ENCODE measurements at regions not wholly inside any gene's neighbourhood (a gene's known extent, or its start where the extent isn't known, plus 50 kb on each side); places are given as distances from the start of the nearest gene placed in this dataset.
"Not testable (repeated sequence)": the region's sequence is repeated elsewhere in the genome, so short reads cannot be mapped to it uniquely, and the experiment has no call there.

DNA sequence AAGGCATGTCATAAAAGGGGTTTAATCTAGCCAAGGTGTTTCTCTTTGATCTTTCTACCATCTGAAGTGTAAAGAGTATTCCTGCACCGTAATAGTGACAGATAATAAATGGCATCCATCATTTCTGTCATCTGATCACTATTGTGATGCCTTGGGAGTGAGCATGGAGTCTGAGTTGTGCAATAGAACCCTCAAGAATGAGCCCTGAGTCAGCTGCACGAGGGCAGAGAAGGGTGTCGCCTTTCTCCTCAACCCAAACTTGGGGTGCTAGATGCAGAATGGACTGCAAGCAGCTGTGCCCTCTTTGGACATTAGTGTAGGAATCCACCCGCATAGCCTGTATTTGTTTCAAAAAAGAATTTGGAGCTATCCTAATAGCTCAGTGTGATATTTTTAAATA is 115.2 kb downstream of the ZNF37A start:
- no peak for DNase-seq (ENCODE audit: low spot score)

GRCh38 chr10:38209748-38210147 is 115.6 kb downstream of the ZNF37A start:
- DNase-seq (ENCODE audit: low spot score), result not testable (repeated sequence)

- DNase-seq (ENCODE audit: low spot score), result no peak
Measured at GRCh38 chr10:38212460-38212859, 118.3 kb downstream of the ZNF37A start.

- DNase-seq (ENCODE audit: low spot score), result no peak
Measured at GRCh38 chr10:38226385-38226784, 132.2 kb downstream of the ZNF37A start.

- no peak for DNase-seq (ENCODE audit: low spot score)
Measured at GRCh38 chr10:38228394-38228793, 134.3 kb downstream of the ZNF37A start.

- DNase-seq (ENCODE audit: low spot score), result not testable (repeated sequence)
Measured at GRCh38 chr10:38238479-38238878, 144.3 kb downstream of the ZNF37A start.

DNA sequence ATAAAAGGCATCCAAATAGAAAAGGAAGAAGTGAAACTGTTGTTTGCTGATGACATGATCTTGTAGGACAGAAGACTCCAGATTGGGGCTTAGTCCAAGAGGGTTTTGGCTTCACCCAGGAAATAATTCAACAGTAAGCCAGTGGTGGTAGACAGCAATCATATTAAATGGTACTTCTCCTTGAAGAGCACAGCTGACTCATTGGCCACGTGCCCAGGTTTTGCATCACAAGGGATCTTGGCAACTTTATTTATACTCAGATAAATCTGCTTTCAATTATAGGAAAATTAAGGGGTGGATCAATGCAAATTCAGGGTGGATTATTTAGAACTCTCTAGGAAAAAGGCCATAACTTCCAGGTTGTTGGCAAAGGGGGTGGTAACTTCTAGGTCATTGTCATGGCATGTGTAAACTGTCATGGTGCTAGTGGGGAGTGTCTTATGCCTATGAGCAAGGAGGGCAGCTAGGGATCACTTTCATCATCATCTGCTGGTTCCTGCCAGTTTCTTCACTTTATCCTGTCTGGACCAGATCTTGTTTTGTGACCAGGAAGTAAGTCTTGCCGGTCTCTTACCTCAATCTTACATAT is 148.0 kb downstream of the ZNF37A start:
- DNase-seq (ENCODE audit: low spot score), result not testable (repeated sequence)

DNA sequence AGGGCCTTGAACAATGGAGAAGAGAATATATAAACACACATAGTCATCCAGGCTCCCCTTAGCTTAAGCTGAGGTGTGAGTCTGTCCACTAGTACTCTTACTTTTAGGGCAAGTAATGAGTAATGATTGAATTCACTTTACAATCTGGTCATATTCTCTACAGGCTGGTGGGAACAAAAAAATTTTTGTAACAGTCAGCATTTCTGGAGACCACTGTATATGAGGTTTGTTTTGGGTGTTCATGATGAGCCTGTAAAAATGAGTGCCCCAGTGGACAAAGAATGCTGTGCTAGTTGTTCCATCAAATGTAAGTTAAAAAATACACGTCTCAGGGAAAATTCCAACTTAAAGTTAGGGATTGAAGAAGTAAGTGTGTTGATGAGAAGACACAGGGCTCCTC is 154.0 kb downstream of the ZNF37A start:
- not testable (repeated sequence) for DNase-seq (ENCODE audit: low spot score)

DNA sequence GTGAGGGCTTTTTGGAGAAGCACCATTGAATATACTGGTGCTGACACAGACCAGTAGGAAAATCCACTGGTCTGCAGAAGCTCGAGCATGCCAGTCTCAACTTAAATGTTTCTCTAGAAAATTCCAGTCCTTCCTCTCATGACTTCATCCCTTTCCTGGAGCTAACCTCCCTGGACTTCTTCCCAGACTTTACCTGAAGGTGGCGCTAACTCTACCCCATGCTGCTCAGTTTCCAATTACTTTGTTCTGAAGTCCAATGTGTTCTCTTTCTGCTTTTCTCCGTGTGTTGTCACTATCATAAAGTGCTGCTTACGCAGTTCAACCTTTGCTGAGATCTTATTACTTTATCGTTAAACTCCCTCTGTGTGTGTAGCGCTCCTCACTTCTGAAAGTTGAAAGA is 158.4 kb downstream of the ZNF37A start:
- not testable (repeated sequence) for DNase-seq (ENCODE audit: low spot score)

- not testable (repeated sequence) for DNase-seq (ENCODE audit: low spot score)
Measured at GRCh38 chr10:38267555-38267954, 173.4 kb downstream of the ZNF37A start.

DNA sequence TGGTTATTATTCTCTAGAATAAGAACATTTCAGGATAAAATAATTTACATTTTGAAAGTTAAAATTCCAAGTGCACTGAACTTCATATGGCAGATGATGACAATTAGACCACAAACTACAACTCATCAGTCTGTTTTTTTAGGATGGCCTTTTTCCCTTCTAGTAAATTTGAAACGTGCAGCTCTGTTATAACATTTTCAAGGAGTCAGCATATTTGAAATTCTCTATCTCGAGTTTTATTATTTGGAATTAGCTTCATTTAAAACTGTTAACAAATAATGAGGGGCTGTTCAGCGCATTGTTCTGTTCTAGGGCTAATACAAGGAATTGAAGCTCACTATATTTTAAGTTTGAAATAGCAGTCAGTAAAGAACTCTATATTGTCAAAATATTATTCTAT is 176.9 kb downstream of the ZNF37A start:
- not testable (repeated sequence) for DNase-seq (ENCODE audit: low spot score)

DNA sequence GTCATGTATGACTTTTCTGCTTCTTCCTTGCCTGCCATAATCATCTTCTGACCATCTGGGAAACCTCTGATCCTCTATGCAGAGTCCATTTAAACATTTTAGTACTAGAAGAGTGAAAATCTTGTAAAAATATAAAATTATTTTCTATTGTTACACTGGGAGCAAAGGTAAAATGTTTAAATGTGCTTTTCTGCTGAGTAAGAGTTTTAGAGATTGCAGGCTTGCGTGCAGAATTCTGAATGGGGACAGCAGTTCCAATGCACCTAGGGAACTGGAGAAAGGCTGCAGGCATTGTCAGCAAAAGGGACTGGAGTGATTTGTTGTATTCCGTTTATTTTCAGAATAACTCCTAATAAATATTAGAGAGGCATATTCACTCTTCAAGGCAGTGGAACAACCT is 180.7 kb downstream of the ZNF37A start:
- DNase-seq (ENCODE audit: low spot score), result not testable (repeated sequence)

- DNase-seq (ENCODE audit: low spot score), result not testable (repeated sequence)
Measured at GRCh38 chr10:38292560-38292959, 198.4 kb downstream of the ZNF37A start.

GRCh38 chr10:38310111-38310510 is 216.0 kb downstream of the ZNF37A start:
- not testable (repeated sequence) for DNase-seq (ENCODE audit: low spot score)

DNA sequence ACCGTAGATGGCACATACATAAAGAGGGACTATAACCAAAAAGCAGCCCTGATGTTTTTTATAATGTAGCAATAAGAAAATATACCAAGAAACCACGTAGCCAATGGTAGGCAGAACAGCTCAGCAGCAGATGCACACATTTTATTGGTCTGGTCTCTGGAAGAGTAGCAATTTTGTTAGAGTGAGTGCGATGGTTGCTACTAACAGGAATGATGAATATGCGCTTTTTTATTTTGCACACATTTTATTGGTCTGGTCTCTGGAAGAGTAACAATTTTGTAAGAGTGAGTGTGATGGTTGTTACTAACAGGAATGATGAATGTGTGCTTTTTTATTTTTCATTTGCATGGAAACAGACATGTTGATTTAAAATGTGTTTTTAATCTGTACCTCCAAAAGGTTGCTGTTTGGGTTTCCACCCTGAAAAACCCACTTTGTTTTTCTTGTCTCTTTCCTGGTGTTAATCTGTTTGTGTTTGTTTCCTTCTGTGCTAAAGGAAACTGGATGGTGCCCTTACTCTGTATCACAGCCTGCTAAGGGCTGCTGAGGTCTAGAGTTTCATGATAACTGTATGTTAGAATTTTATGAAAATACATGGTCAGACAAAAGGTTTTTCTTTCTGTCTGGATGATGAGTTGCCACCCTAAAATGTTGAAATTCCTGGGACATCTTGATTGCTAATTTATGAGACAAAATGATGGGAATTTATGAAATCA is 221.1 kb downstream of the ZNF37A start:
- not testable (repeated sequence) for DNase-seq (ENCODE audit: low spot score)

GRCh38 chr10:38321393-38321792 is 227.3 kb downstream of the ZNF37A start:
- DNase-seq (ENCODE audit: low spot score), result not testable (repeated sequence)

DNA sequence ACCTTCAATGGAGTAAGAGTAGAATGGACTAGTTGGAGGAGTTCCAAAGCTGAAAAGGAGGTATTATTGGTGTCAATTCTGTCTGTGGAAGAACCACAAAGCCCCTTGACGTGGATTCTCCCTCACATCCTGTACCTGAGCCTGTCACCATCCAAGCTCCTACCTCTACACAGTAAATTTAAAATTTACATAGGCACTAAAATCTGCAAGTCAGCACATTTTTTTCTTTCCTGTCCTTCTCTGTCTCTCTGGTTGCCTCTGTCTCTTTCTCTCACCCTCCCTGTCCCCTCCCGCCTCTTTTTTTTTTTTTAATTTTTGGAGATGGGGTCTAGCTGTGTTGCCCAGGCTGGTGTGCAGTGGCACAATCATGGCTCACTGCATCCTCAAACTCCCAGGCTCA is 236.2 kb downstream of the ZNF37A start:
- DNase-seq (ENCODE audit: low spot score), result not testable (repeated sequence)

- not testable (repeated sequence) for DNase-seq (ENCODE audit: low spot score)
Measured at GRCh38 chr10:38331106-38331505, 237.0 kb downstream of the ZNF37A start.

GRCh38 chr10:38333699-38334098 is 239.6 kb downstream of the ZNF37A start:
- not testable (repeated sequence) for DNase-seq (ENCODE audit: low spot score)

- not testable (repeated sequence) for DNase-seq (ENCODE audit: low spot score)
Measured at GRCh38 chr10:38350645-38351044, 256.5 kb downstream of the ZNF37A start.

DNA sequence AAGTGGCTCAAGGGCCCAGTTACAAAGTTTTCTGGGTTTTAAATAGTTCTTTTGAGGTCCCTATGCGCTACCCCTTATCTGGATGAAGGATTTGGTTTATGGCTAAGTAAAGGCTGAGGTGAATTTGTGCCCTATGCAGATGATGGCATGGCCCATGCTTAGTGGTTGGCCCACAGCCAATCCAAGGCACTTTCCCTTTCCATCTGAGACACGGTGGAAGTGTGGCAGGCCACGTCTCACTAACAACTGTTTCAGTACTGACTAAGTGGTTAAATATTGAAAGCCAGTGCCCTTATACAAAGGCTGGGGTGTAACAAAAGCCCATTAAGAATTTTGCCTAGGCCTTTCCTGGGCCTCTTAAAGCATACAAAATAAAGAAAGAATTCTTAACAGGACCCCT is 260.3 kb downstream of the ZNF37A start:
- not testable (repeated sequence) for DNase-seq (ENCODE audit: low spot score)

DNA sequence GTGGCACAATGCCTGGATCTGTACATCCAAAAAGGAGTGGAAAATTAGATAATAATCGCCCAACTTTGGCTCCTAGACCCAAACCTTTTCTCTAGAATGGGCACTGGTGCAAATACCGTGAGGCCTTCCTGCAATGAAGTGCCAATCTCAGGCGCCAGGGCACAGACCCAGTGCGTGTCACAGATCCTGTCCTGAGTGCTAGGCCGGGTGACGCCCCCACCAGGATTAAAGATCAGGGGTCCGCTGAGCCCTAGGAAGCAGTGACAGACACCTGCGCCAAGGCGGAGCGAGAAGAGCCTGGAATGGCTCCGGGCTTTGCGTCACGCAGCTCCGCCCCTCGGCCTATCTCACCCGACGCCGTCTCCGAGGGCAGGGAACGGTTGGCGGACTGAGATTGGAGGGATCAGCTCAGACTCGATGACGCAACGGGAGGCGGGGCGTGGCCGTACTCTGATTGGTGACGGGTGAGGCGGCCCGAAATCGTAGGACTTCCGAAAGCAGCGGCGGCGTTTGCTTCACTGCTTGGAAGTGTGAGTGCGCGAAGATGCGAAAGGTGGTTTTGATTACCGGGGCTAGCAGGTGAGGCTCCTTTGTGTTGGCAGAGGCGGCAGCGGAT is 261.9 kb downstream of the ZNF37A start:
- peak; percentile 82 for DNase-seq (ENCODE audit: low spot score)

- DNase-seq (ENCODE audit: low spot score), result not testable (repeated sequence)
Measured at GRCh38 chr10:38356527-38356926, 262.4 kb downstream of the ZNF37A start.

Measured in left forelimb (tissue), 1 donor.